B cell (primary cell): ENCODE measurements at regions not wholly inside any gene's neighbourhood (a gene's known extent, or its start where the extent isn't known, plus 50 kb on each side); places are given as distances from the start of the nearest gene placed in this dataset.

Experiments
- EZH2 ChIP-seq: IDR thresholded peaks from 2 replicates; pipeline ENCODE4 v1.6.1; 2012; ENCODE audit warnings: borderline replicate concordance, low read depth, mild to moderate bottlenecking, moderate library complexity, low read length; ENCODE audit not compliant: insufficient read depth, poor library complexity, severe bottlenecking
- TF ChIP-seq, protein P1 (sequence below): fragments of 200-600 bp; IDR thresholded peaks from one replicate; pipeline ENCODE4 v1.8.0; 2022; ENCODE audit warnings: antibody characterized with exemption, mild to moderate bottlenecking

DNA sequence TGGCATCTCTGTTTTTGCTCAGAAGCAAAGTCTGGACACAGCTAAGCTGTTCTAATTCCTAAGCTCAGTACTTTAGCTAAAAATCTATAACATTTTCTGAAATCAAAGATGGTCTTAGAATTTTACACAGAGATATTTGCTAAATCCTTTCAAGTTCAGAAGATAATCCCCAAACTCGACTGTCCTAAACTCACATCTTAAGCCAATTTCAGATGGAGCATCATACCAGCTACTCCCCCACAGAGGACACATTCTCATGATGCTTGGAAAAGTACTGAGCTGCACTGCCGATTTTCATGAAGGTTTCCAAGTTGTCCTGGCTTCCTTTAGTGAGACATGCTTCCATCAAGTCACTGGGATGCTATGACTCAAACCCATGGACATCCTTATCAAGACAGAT is 535.5 kb downstream of the SUCLG1 start:
- TF ChIP-seq, protein P1, sequence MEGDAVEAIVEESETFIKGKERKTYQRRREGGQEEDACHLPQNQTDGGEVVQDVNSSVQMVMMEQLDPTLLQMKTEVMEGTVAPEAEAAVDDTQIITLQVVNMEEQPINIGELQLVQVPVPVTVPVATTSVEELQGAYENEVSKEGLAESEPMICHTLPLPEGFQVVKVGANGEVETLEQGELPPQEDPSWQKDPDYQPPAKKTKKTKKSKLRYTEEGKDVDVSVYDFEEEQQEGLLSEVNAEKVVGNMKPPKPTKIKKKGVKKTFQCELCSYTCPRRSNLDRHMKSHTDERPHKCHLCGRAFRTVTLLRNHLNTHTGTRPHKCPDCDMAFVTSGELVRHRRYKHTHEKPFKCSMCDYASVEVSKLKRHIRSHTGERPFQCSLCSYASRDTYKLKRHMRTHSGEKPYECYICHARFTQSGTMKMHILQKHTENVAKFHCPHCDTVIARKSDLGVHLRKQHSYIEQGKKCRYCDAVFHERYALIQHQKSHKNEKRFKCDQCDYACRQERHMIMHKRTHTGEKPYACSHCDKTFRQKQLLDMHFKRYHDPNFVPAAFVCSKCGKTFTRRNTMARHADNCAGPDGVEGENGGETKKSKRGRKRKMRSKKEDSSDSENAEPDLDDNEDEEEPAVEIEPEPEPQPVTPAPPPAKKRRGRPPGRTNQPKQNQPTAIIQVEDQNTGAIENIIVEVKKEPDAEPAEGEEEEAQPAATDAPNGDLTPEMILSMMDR = no peak
- no peak for TF ChIP-seq EZH2
